Large intestine (tissue), 3 donors: ENCODE measurements at regions not wholly inside any gene's neighbourhood (a gene's known extent, or its start where the extent isn't known, plus 50 kb on each side); places are given as distances from the start of the nearest gene placed in this dataset.
"Not testable (repeated sequence)": the region's sequence is repeated elsewhere in the genome, so short reads cannot be mapped to it uniquely, and the experiment has no call there.

Experiments
- DNase-seq, 2 donors: peaks; one replicate each; pipeline versions ENCODE4 v3.0.0 to v3.0.0-alpha.2; 2013
- H3K27ac ChIP-seq: one replicate; pipeline ENCODE4 v1.5.1; 2013; ENCODE audit warnings: low read length
- H3K27me3 ChIP-seq: 2 replicates; pipeline ENCODE4 v1.6.1; 2013; ENCODE audit warnings: low read length; ENCODE audit not compliant: control insufficient read depth, insufficient read depth
- H3K36me3 ChIP-seq: 2 replicates; pipeline ENCODE4 v1.6.1; 2013; ENCODE audit warnings: low read length; ENCODE audit not compliant: control insufficient read depth, insufficient read depth
- H3K4me1 ChIP-seq: one replicate; pipeline ENCODE4 v1.6.1; 2013; ENCODE audit warnings: low read length; ENCODE audit not compliant: control insufficient read depth, insufficient read depth
- H3K4me3 ChIP-seq: one replicate; pipeline ENCODE4 v1.5.1; 2013; ENCODE audit warnings: low read length
- H3K9me3 ChIP-seq: one replicate; pipeline ENCODE4 v1.6.1; 2013; ENCODE audit warnings: mild to moderate bottlenecking, low read depth, low read length, moderate library complexity; ENCODE audit not compliant: control insufficient read depth
- WGBS: methylation state at CpG from one replicate; pipeline ENCODE4 v1.1.5; 2013; ENCODE audit warnings: low lambda C conversion rate; ENCODE audit not compliant: insufficient coverage; 5-methylcytosine and 5-hydroxymethylcytosine counted together

DNA sequence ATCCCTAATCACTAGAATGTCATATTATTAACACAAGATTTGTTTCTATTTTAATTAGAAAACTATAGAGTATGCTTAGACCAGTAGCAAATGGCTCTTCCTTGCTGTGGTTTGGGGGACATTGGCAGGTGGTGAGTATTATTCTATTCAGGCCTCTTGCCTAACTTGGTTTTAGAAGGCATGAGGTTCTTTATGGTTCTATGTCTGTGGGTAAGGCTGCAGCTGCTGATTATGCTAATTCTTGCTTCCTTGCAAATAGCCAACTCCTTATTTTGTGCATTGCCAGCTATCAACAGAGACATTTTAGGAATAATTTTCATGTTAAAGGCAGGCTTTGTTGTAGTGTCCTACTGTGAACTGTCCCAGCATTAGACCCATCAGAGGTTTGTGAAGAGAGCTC, 1344.9 kb downstream of the UQCRFS1 start:
- no peak overlapping the region for H3K27ac ChIP-seq
- H3K4me3 ChIP-seq, result no peak overlapping the region
- H3K4me1 ChIP-seq, result no peaks in the 10 kb centered on the region
- H3K36me3 ChIP-seq, result no peaks in the 10 kb centered on the region
- DNase-seq, result no peak
- H3K9me3 ChIP-seq, result no peaks in the 10 kb centered on the region
- no peaks in the 10 kb centered on the region for H3K27me3 ChIP-seq

DNA sequence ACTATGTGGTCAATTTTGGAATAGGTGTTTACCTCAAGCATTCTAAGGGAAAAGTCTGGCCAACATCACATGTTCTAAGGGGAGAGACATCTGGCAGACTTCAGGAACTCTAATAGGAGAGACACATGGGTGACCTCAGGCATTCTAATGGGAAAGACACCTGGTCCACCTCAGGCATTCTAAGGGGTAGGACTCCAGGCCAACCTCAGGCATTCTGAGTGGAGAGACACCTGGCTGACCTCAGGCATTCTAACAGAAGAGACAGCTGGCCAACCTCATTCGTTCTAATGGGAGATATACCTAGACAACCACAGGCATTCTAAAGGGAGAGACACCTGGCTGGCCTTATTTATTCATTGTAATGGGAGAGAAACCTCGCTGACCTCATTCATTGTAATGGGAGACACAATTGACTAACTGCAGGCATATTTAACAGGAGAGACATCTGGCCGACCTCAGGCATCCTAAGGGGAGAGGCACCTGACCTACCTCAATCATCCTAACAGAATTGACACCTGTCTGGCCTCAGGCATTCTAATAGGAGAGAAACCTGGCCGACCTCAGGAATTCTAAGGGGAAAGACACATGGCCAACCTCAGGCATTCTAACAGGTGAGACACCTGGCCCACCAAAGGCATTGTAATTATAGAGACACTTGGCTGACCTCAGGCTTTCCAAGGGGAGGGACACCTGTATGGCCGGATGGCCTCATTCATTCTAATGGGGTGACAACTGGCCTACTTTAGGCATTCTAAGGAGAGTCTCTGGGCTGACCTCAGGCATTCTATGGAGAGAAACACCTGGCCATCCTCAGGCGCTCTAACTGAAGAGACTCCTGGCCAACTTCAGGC, 1346.8 kb downstream of the UQCRFS1 start:
- no peaks in the 10 kb centered on the region for H3K27me3 ChIP-seq
- no peaks in the 10 kb centered on the region for H3K36me3 ChIP-seq
- DNase-seq, result no peak
- whole genome bisulfite sequencing, result 100% methylated on average over 1 of the region's 6 CpGs
- no peak overlapping the region for H3K4me3 ChIP-seq
- no peaks in the 10 kb centered on the region for H3K4me1 ChIP-seq
- H3K9me3 ChIP-seq, result no peaks in the 10 kb centered on the region
- H3K27ac ChIP-seq, result no peak overlapping the region

DNA sequence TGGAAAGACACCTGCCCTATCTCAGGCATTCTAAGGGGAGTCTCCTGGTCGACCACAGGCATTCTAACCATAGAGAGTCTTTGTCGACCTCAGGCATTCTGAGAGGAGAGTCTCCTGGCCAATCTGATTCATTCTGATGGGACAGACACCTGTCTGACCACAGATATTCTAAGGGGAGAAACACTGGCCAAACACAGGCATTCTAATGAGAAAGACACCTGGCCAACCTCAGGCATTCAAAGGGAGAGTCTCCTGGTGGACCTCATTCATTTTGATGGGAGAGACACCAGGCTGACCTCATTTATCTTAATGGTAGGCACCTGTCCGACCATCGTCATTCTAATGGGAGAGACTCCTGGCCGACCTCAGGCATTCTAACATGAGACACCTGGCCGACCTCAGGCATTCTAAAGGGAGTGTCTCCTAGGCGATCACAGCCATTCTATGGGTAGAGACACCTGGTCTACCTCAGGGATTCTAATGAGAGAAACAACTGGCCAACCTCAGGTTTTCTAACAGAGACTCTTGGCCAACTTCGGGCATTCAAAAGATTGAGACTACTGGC, 1351.5 kb downstream of the UQCRFS1 start:
- no peak for DNase-seq
- no peaks in the 10 kb centered on the region for H3K9me3 ChIP-seq
- no peak overlapping the region for H3K4me3 ChIP-seq
- WGBS, result no CpG with 5 or more reads among the region's 8 CpGs
- H3K27me3 ChIP-seq, result no peaks in the 10 kb centered on the region
- no peaks in the 10 kb centered on the region for H3K4me1 ChIP-seq
- no peak overlapping the region for H3K27ac ChIP-seq
- H3K36me3 ChIP-seq, result no peaks in the 10 kb centered on the region

DNA sequence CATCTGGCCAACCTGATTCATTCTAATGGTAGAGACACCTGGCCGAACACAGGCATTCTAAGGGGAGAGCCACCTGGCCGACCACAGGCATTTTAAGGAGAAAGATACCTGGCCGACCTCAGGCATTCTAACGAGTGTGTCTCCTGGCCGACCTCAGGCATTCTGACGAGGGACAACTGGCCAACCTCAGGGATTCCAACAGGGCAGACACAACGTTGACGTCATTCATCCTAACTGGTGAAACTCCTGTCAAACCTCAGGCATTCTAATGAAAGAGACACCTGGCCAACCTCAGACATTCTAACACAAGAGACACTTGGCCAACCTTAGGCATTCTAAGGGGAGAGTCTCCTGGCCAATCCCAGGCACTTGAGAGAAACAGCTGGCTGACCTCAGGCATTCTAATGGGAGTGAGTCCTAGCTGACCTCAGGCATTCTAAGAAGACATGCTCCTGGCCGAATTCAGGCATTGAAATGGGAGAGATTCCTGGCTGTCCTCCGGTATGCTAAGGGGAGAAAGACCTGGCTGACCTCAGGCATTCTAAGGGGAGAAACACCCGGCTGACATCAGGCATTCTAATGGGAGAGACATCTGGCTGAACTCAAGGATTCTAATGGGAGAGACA, 1352.5 kb downstream of the UQCRFS1 start:
- Histone ChIP-seq H3K4me3 (no peak overlapping the region), H3K36me3 (no peaks in the 10 kb centered on the region), H3K4me1 (no peaks in the 10 kb centered on the region), H3K9me3 (no peaks in the 10 kb centered on the region), H3K27ac (no peak overlapping the region), H3K27me3 (no peaks in the 10 kb centered on the region)
- no peak for DNase-seq
- WGBS, result no CpG with 5 or more reads among the region's 11 CpGs

DNA sequence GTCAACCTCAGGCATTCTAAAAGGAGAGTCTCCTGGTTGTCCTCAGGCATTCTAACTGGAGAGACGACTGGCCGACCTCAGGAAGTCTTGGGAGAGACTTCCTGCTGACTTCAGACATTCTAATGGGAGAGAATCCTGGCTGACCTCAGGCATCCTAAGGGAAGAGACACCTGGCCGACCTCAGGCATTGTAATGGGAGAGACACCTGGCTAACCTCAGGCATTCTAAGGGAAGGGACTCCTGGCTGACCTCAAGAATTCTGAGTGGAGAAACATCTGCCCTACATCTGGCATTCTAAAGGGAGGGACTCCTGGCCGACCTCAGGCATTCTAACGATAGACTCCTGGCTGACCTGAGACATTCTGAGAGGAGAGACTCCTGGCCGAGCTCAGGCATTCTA, 1353.3 kb downstream of the UQCRFS1 start:
- Histone ChIP-seq H3K4me1 (no peaks in the 10 kb centered on the region), H3K9me3 (no peaks in the 10 kb centered on the region), H3K27ac (no peak overlapping the region), H3K4me3 (no peak overlapping the region), H3K36me3 (no peaks in the 10 kb centered on the region), H3K27me3 (no peaks in the 10 kb centered on the region)
- no peak for DNase-seq
- WGBS, result no CpG with 5 or more reads among the region's 6 CpGs

DNA sequence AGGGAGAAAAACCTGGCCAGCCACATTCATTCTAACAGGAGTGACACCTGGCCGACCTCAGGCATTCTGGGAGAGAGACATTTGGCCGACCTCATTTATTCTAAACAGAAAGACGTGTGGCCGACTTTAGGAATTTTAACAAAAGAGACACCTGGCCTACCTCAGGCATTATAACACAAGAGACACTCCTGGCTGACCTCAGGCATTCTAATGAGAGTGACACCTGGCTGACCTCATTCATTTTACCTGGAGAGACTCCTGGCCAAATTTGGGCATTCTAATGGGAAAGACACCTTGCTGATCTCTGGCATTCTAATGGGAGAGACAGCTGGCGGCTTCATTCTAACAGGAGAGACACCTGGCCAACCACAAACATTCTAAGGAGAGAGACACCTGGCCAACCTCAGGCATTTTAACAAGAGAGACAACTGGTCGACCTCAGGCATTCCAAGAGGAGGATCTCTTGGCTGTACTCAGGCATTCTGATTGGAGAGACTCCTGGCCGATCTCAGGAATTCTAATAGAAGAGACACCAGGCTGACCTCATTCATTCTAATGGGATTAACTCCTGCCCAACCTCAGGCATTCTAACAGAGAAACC, 1353.9 kb downstream of the UQCRFS1 start:
- Histone ChIP-seq H3K27ac (no peak overlapping the region), H3K4me1 (no peaks in the 10 kb centered on the region), H3K36me3 (no peaks in the 10 kb centered on the region), H3K27me3 (no peaks in the 10 kb centered on the region), H3K9me3 (no peaks in the 10 kb centered on the region), H3K4me3 (no peak overlapping the region)
- 40% methylated on average over 1 of the region's 7 CpGs for WGBS
- DNase-seq, result no peak

DNA sequence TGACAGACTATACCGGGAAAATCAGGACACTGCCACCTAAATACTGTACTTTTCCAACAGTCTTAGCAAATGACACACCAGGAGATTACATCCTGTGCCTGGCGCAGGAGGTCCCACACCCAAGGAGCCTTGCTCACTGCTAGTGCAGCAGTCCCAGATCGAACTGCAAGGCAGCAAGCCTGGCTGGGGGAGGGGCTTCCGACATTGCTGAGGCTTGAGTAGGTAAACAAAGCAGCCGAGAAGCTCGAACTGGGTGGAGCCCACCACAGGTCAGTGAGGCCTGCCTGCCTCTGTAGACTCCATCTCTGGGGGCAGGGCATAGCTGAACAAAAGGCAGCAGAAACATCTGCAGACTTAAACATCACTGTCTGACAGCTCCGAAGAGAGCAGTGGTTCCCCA, 1360.0 kb downstream of the UQCRFS1 start:
- WGBS, result 75% methylated on average over 3 of the region's 7 CpGs

DNA sequence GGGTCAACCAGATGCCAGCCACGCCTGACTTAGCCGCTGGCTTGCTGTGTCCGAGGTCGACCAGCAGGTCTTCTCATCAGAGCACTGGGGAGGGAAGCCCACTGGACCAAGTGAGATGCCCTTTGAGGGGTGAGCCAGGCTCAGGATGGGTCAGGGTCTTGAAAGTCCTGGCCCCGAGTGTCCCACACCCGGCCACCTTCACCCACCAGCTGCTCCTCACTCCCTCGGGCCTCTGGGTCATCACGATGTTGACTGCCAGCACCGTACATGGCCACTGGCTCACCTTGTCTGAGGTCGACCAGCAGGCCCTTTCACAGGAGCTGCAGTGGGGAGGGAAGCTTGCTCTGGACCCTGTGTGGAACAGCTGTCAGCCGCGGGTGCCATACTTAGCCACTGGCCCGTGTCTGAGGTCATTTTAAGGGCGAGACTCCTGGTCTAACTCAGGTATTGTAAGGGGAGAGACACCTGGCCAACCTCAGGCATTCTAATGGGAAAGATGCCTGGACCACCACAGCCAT, 1361.3 kb downstream of the UQCRFS1 start:
- H3K4me1 ChIP-seq, result no peaks in the 10 kb centered on the region
- no peaks in the 10 kb centered on the region for H3K36me3 ChIP-seq
- no CpG with 5 or more reads among the region's 14 CpGs for WGBS
- H3K27me3 ChIP-seq, result no peaks in the 10 kb centered on the region
- DNase-seq, result no peak
- no peak overlapping the region for H3K4me3 ChIP-seq
- peaks cover 22% of the 10 kb centered on the region for H3K9me3 ChIP-seq
- no peak overlapping the region for H3K27ac ChIP-seq

More for the DNA sequence above, 1360.0 kb downstream of the UQCRFS1 start:
- DNase-seq, H3K27ac ChIP-seq, H3K36me3 ChIP-seq, H3K4me1 ChIP-seq, H3K27me3 ChIP-seq, H3K4me3 ChIP-seq: not testable (repeated sequence)
- H3K9me3 ChIP-seq, result peaks cover 22% of the 10 kb centered on the region

DNA sequence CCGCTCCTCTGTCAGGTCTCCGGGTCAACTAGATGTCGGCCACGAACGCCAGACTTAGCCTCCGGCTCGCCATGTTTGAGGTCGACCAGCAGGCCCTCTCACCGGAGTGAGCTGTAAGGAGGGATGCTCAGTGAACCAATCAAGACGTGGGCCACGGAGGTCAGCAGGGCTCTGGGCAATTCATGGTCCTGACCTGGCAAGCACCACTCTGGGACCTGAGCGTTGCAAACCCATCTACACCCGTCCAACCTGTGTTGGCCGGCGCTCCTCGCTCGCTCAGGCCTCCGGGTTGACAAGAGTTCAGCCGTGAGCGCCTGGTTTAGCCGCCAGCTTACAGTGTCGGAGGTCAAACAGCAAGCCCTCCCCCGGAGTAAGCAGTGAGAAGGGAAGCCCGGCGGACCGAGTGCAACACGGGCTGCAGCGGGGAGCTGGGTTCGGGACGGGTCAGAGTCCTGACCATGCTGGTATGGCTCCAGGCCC, 1361.9 kb downstream of the UQCRFS1 start:
- peaks cover 25% of the 10 kb centered on the region for H3K9me3 ChIP-seq
- DNase-seq, result no peak
- no peaks in the 10 kb centered on the region for H3K4me1 ChIP-seq
- no peaks in the 10 kb centered on the region for H3K27me3 ChIP-seq
- H3K4me3 ChIP-seq, result no peak overlapping the region
- WGBS, result no CpG with 5 or more reads among the region's 30 CpGs
- no peaks in the 10 kb centered on the region for H3K36me3 ChIP-seq
- no peak overlapping the region for H3K27ac ChIP-seq

DNA sequence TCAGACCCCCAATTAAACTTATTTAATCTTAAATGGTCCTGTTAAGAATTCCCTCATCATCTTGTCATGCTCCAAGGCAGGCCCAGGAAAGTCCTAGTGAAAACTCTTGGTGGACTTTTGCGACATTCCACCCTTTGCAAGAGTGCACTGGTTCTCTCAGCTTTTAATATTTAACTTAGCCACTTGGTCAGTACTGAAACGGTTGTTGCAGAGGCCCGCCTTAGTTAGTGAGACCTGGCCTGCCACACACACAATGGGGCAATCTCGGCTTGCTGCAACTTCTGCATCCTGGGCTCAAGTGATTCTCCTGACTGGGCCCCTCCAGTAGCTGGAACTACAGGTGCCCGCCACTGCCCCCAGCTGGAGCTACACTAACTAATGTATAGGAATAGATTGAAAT, 1366.0 kb downstream of the UQCRFS1 start:
- H3K36me3 ChIP-seq, result no peaks in the 10 kb centered on the region
- no peak overlapping the region for H3K27ac ChIP-seq
- H3K4me3 ChIP-seq, result no peak overlapping the region
- DNase-seq, result no peak
- H3K4me1 ChIP-seq, result no peaks in the 10 kb centered on the region
- H3K9me3 ChIP-seq, result peaks cover 25% of the 10 kb centered on the region
- H3K27me3 ChIP-seq, result no peaks in the 10 kb centered on the region
- WGBS, result no CpG with 5 or more reads among the region's 5 CpGs
